GM19463 (cell line): ENCODE measurements at regions not wholly inside any gene's neighbourhood (a gene's known extent, or its start where the extent isn't known, plus 50 kb on each side); places are given as distances from the start of the nearest gene placed in this dataset.
A peak's percentile ranks its signal among the peaks of the same experiment; 100 is the strongest.

Experiments used
- ATAC-seq: cut with Tn5 transposase; IDR thresholded peaks from one replicate; pipeline ENCODE4 v1.9.1; 2021; ENCODE audit warnings: mild to moderate bottlenecking, moderate library complexity; ENCODE audit not compliant: unreplicated experiment

DNA sequence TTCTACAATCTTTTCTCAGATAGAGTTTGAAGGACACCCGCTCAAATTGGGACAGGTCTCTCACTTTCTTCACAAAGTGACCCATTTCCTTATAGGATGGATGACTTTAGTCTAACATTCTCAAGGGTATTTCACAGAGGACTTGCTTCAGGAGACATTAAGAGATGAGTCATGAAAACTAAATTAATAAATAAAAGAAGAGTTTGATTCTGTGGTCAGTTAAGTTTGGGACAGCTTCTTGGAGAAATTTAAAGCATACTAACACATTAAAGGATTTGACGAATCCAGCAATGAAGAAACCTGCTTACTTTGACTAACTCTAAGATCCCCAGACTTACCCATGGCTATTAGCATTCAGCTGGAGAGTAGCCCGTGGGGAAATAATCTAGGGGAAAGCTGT, 95.6 kb upstream of the RAB3GAP2 start:
- ATAC-seq: no peak

DNA sequence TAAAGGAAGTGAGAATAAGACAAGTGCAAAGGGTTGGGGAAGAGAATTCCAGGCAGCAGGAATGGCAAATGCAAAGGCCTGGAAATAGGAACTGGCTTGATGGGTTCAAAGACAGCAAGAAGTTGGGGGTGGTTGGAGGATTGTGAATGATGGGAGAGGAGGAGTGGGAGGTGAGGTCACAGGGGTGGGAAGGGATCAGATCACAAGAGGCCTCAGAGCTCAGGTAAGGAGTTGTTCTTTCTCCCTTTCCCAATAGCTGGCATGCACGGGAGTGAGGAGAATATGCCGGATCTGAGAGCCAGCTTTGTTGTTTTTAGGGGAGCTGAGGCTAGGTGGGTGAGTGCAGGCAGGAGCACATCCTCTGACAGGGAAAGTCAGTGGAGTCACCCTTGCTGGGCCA, 94.0 kb upstream of the RAB3GAP2 start:
- ATAC-seq: no peak

DNA sequence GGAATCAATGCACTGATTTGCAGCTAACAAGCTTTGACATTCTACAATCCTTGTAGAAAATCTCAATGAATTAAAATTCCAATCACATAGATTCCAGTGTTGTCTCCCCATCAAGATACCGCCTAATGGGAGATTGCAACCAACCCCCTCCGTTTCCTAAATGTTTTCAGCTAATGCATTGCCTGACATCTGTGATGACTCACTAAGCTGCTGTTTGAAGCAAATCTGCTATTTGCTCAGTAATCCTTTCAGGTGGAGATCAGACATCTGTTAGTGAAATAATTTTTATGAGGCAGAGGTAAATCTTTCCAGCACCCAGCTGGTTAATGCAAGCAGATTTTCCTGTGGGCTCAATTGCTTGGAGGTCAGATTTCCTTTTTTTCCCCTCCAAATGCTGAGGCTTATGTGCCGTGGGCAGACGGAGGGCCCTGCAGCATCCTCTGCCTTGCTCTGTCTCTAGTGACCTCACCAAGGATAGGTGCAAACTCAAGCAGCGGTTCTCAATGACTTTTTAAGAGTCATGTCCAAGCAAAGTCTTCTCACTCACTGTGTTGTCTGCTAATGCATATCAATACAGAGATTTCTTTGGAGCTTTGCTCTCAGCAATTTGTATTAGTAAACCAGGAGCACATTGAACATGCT, 91.1 kb upstream of the RAB3GAP2 start:
- no peak for ATAC-seq

DNA sequence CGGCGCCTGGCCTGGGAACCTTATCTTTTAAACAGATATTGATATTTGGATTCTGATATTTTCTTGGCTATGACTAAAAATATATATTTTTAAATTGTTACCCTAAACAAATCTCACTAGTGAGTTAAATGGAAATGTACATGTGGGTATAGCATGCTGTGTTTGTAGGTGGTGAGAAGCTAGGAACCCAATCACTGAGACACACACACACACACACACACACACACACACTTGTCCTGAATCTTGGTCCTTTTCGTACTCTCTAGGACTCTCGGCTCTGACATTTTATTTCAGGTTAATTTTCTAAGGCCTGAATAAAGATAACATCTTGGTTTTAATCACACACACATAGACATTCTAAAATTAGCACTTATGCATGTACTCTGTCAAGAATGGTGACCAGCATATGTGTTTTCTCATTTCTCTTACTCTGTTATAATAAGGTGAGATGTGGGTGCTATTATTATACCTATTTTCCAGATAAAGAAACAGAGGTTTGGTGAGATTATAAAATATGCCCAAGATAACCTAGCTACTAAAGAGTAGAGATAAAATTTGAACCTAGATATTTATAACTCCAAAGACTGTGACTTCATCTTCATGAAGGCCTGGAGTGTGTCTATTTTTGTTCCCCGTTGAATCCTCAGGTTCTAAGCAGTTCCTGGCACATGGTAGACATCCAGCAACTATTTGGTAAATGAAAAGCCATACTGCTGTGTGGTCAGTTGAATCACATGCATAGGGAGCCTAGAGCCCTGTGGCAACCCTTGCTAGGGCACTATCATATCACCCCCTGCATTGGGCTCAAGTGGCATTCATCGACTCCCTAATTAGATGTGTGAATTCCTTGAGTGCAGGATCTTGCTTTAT, 85.0 kb upstream of the RAB3GAP2 start:
- ATAC-seq: no peak

DNA sequence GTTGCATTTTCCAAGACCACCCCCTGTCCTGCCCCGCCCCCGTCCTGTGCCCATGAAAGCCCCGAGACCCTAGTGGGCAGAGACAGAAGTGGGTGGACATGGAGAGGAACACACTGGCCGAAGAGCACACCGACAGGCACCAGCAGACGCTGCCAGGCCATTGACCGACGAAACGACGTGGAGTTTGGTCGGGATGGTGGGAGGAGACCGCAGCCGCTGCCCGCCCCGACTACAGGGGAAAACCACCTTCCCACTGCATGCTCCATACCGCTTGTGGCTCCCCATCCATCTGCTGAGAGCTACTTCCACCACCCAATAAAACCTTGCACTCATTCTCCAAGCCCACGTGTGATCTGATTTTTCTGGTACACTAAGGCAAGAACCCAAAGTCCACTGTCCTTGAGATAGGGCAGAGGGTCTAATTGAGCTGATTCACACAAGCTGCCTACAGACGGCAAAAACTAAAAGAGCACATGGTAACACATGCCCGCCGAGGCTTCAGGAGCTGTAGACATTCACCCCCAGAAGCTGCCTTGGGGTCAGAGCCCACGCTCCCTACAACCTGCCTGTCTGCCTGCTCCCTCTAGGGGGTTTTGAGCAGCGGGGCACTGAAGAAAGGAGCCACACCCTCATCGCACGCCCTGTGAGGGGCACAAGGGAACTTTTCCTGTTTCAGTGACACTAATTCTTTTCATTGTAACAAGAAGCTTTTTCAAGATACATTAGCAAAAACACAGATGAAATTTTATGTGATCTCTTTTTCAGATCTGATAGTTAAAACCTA, 81.2 kb upstream of the RAB3GAP2 start:
- ATAC-seq: no peak

DNA sequence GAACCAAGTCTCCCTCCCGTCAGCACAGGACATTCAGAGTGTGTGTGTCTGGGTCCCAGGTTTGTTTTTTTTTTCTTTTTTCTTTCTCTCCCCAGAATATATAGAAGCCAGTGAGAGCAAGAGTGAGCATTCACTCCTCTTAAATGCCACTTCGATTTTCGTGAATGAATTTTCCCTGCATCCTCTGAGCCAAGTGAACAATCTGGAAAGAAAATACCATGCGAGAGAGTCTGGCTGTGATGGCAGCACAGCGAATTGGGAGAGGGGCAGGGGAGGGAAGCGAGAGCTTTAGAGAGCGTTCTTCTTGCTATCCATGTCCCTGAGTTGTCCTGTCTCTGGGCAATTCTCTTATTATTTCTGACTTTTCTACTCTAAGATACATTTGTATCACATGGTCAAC, 76.0 kb upstream of the RAB3GAP2 start:
- no peak for ATAC-seq

DNA sequence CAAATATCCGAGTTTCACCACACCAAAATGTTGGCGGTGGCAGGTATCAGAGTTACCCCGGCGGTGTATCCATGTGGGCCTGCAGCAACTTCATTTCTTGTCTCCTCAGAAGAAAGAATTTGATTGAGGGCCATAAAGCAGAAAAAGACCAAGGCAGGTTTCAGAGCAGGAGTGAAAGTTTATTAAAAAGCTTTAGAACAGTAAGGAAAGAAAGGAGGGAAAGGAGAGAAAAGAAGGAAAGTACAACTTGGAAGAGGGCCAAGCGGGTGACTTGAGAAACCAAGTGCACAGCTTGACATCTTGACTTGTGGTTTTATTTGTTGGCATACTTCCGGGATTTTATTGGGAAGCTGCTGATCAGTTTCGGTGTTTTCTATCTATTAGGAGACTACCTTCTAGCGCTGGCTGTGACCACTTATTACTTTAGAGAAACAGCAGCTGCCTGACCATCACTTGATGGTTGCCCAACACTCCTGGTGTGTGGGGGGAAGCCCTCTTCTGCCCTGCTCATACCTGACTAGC, 75.5 kb upstream of the RAB3GAP2 start:
- ATAC-seq: no peak

DNA sequence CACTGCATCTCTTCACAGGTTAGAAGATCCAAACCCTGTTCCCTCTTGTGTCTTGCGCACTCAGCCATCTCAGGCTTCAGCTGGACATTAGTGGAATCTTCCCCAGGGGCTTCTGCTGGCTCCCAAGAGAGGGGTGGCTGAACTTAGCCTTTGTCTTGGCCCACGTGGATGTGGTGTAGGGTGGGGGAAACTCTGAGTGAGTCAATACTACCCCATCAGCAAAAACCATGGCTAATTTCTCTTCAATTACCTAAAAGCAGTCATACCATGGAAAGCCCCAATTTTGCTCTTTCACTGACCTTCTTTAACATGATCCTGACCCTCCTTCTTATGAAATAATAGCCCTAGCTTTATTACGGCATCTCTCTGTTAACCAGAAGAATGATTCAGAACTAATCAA, 72.5 kb upstream of the RAB3GAP2 start:
- ATAC-seq: peak; percentile 88

DNA sequence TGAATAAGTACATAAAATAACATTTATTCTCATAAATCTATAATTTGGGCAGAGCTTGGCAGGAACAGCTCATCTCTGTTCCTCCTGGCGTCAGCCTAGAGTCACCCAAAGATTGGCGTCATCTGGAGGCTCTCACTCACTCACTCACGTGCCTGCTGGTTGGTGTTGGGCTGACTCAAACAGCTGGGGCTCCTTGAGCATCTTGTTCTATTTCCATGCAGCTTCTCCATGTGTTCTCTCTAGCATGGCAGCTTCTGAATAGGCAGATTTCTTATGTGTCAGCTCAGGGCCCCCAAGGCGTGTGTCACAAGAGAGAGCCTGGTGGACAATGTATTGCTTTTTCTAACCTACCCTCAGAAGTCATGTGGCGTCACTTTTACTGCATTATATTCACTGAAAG, 70.6 kb upstream of the RAB3GAP2 start:
- ATAC-seq: no peak

DNA sequence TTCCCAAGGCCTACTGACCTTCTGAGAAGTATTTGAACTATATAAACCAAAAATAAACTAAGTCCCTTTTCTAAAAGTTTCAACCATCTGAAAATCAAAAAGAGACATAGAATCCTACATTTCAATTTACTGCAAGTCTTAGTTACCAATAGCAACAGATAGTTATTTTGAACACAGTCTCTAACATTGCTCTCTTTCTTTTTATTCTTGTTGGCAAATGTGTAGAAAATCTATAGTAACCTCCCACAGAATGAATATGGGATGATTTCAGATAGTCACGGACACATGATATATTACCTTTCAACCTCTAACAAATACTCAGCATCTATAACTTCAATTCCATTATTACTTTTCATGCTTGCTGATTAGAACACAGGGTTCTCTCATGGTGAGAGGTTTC, 68.9 kb upstream of the RAB3GAP2 start:
- ATAC-seq: no peak

DNA sequence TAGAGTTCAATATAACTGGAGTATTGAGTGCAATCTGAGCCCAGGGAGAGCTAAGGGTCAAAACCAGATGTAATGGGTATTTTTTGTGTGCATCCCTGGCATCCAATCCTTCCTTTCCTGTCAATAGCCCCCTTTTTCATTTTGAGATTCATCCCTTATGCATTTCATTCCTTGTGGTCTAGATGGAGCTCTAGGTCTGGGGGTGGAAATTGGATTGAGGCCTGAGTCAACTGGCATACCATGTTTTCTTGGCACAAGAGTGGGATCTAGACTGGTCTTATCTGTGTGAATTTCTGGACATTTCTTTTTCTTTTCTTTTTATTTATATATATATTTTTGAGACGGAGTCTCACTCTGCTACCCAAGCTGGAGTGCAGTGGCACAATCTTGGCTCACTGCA, 67.3 kb upstream of the RAB3GAP2 start:
- no peak for ATAC-seq

DNA sequence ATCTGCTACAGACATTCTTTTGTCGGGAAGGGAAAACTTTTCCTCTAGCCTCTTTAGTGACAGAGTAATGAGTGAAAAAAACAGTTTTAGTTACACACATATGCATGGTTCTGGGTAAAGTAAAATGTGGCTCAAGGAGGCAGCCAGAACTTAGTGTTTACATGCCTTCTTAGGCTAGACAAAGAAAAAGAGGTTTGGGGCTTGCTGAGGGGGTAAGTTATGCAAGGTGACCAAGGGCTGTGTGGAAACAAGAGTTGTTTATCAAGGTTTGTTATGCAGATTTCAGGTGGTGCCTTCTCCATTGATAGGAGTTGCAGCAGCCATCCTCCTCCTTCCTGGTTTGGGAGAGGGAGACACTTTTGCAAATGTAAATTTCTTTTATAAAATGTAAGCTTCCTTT, 66.5 kb upstream of the RAB3GAP2 start:
- no peak for ATAC-seq

DNA sequence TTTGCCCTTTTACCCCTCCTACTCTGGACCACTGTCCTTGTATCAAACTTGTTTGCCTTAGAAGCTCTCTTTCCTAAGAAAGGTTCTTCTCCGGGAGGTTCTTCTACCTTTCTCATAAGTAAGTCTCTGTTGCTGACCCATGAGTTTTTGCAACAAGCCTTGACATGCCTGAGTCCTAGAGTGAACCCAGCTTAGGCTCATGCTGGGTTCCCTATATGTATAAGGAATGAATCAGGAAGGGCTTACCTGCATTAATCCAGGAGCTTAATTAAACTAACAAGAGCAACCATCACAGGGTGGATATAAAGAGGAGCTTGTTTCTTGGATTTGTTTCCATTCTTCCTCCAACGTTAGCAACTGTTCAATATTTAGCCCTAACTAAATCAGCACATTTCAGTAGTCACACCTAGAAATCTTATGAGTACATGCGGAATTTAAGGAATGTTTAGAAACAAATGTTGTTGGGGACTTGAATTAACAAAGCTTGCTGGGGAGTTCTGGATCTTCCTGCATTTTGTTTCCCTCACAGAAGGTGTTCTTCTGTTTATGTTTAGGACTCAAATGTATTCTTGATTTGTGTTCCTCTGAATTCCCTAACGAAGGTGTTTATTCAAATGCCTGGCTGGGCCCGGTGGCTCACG, 64.3 kb upstream of the RAB3GAP2 start:
- ATAC-seq: no peak

DNA sequence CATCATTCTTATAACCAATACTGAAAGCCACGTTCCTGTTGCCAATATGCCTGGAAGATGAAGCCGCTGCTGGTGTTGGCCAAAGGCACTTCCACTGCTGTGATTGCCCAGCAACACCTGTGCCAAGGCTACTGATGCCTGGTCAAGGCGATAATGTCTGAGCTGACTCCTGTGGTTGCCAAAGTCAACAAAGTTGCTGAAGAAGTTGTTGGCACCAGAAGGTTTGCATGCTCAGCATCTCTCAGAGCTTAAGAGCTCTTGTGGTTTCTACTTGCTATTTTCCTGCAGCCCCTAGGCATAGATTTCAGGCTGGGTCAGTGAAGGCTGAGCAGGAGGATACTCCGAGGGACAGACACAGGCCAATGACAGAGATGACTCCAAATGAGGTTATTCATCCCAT, 63.4 kb upstream of the RAB3GAP2 start:
- no peak for ATAC-seq

DNA sequence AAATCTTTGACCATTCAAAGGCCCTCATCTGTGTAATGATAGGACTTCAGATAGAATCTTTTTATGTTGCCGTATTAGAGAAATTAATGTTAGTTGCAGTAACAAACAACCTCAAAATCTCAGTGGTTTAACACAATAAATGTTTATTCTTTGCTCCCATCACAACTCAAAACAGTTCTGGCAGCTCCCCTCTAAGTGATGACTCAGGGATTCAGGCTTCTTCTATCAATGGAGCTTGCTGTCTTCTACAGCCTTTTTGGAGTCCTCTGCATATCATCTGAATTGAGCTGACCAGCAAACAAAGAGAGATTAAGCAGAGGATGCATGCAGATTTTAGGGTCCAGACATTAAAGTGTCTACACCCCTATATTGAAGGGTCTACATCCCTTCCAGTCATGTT, 59.1 kb upstream of the RAB3GAP2 start:
- ATAC-seq: no peak

DNA sequence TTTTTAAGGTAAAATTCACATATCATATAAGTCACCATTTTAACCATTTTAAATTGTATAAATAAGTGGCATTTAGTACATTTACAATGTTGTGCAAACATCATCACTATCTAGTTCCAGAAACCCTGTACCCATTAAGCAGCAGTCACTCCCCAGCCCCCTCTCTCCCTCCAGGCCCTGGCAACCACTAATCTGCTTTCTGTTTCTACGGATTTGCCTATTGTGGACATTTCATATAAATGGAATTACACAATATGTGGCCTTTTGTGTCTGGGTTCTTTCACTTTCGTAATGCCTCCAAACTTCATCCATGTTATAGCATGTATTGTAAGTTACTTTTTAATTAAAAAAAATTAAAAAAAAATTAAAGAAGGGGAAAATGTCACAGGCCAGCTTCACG, 58.0 kb upstream of the RAB3GAP2 start:
- ATAC-seq: no peak

DNA sequence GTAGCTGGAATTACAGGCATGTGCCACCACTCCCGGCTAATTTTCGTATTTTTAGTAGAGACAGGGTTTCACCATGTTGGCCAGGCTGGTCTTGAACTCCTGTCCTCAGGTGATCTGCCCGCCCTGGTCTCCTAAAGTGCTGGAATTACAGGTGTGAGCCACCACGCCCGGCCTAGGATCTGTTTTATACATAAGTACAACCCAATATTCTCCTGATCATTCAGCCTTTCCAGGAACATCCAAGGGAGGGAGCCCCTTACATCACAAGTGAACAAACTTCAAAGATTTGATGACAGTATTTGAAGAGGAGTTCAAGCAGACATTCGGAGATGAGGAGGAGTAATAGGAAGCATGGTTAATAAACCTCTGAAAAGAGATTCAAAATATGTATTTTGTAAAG, 54.9 kb upstream of the RAB3GAP2 start:
- no peak for ATAC-seq

DNA sequence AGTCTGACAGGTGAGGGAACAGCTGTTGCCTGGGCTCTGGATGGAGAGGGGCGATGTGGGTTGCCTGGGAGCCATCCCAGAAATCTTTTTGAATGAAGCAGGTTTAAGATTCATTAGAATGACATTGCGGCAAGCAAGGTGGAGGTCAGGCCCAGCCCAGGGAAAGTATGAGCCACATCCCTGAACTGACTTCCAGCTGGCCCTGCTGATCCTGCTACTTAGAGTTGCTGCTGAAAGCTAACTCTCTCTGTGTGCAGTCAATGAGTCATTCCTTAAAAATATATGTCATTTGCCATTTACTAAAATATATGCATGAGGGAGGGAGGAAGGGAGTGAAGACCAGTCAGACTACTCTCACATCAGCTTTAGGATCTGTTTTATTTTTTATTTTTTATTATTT, 54.3 kb upstream of the RAB3GAP2 start:
- ATAC-seq: peak; percentile 39

DNA sequence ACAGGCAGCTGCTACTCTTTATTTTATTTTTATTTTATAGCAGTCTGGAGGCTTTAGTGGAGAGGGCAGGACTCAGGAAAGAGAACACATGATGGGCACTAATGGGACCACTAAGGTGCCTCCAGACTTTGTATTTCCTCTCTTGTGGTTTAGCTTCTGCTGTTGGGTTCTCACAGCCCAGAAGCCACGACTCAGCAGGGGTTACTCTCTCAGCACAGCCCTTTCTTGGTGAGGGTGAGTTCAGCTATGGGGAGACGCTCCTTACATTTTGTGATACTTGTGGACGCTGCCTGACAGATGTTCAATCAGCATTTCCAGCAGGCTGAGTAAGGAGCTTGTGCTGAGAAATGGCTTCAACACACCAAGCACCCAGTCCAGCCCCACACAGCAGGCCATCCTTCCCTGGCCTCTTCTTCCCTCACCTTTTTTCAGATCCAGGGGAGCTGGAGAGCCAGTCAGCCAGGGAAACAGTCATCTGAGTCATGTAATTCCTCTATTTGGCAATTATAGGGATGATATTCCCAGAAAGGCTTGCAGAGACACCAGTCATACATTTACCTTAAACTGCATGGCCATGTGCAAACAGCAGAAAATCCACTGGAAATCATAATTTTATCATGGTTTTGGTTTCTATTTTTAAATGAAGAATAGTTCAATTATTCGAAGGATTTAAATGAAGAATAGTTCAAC, 53.2 kb upstream of the RAB3GAP2 start:
- ATAC-seq: no peak

DNA sequence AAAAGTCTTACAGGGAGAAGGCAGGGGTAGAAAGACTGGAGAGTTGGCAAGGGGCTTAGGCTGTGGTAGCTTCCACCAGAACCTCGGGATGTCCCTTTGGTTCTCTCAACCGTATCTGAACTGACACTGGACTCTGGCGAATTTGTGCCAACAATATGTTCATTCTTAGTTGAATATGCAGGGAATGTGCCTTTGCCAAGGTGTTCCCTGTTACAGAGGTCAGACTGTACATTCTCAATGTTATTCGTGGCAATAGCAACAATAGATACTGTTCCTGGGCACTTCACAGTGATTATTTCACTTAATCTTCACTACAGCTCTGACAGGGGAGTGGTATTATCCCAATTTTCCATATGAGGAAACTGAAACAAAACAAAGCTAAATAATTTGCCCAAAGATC, 51.5 kb upstream of the RAB3GAP2 start:
- ATAC-seq: no peak

DNA sequence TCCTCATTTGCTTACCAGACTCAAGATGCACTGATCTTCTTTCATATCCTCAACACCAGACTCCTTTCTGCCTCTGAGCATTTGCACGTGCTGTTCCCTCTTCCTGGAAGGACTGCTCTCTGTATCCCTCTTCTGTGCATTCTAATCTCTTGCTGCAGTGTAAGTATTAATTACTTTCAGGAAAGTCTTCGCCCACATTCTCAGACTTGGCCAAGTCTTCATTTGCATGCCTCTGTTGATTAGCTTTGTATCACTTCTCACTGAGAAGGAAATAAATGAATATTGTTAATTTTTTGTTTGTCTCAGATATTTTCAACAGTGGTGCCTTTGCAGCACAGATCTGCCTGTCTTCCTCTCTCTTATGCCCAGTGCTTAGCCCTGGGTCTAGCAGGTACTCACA, 50.3 kb upstream of the RAB3GAP2 start:
- ATAC-seq: no peak
